Heart right ventricle (tissue), 16 donors: ENCODE measurements at regions not wholly inside any gene's neighbourhood (a gene's known extent, or its start where the extent isn't known, plus 50 kb on each side); places are given as distances from the start of the nearest gene placed in this dataset.

Experiments used
- ATAC-seq, 8 donors: fragments of 200-7000 bp; cut with Tn5 transposase; one replicate each; pipeline ENCODE4 v1.9.1; 2020; ENCODE audit warnings: mild to moderate bottlenecking in 8 of 8, moderate library complexity in 8 of 8, moderate number of reproducible peaks in 1 of 8
- DNase-seq, 2 donors: peaks; one replicate each; pipeline ENCODE4 v3.0.0-alpha.2; 2020
- H3K27ac ChIP-seq, 10 donors: fragments of 200-600 bp; sonication (generic) in 2 of 10; one replicate each; pipeline versions ENCODE4 v1.5.0 to v1.8.0; 2020 to 2022; ENCODE audit warnings: mild to moderate bottlenecking in 3 of 10
- H3K27me3 ChIP-seq, 7 donors: fragments of 200-600 bp; one replicate each; pipeline ENCODE4 v1.8.0; 2021 to 2022; ENCODE audit warnings: mild to moderate bottlenecking in 2 of 7
- H3K36me3 ChIP-seq, 9 donors: fragments of 200-600 bp; sonication (generic) in 1 of 9; one replicate each; pipeline versions ENCODE4 v1.5.0 to v1.8.0; 2020 to 2022; ENCODE audit warnings: mild to moderate bottlenecking in 2 of 9
- H3K4me1 ChIP-seq, 9 donors: fragments of 200-600 bp; sonication (generic) in 1 of 9; one replicate each; pipeline versions ENCODE4 v1.5.0 to v1.8.0; 2020 to 2022; ENCODE audit warnings: mild to moderate bottlenecking in 4 of 9
- H3K4me3 ChIP-seq, 10 donors: fragments of 200-600 bp; sonication (generic) in 2 of 10; one replicate each; pipeline versions ENCODE4 v1.5.0 to v1.8.0; 2020 to 2022; ENCODE audit warnings: mild to moderate bottlenecking in 7 of 10, moderate library complexity in 2 of 10
- H3K9me3 ChIP-seq, 11 donors: fragments of 200-600 bp in 10 of 11; sonication (generic) in 2 of 11; one replicate each; pipeline versions ENCODE4 v1.5.0 to v1.8.0; 2013 to 2022; ENCODE audit warnings: mild to moderate bottlenecking in 2 of 11, control low read depth in 1 of 11, moderate library complexity in 1 of 11
- CTCF ChIP-seq, 9 donors: fragments of 200-600 bp; sonication (generic) in 2 of 9; IDR thresholded peaks; one replicate each; pipeline versions ENCODE4 v1.5.0 to v1.8.0; 2021 to 2022; ENCODE audit warnings: antibody characterized with exemption in 9 of 9, mild to moderate bottlenecking in 5 of 9, moderate library complexity in 1 of 9
- WGBS, 2 donors: extraction: QIAGEN DNeasy Blood & Tissue Kit; methylation state at CpG; one replicate each; pipeline ENCODE4 v1.1.7; 2013; ENCODE audit warnings: inconsistent platforms in 1 of 2; 5-methylcytosine and 5-hydroxymethylcytosine counted together
- intact Hi-C, 10 donors: fragments of 100-400 bp; cut with DNase I; formaldehyde crosslinking; loops; one replicate each; pipeline versions ENCODE4 v1.11.1 to v1.14.2; 2022
- donor health status: Arrhythmogenic right ventricular cardiomyopathy.
- donor health status: ischemic (EF 13 %, LVEDD 7.1; RV severe dilation, severe dysfunction).
- donor health status: healthy with polysubstance abuse.
- donor health status: DM: no; HTN: yes; CAD: no.
- donor health status: DM: no; HTN: no; CAD: no.
- donor health status: ischemic (EF 25% LVEDD 6.9; RV normal size, moderate dysfunction).
- donor health status: ischemic (EF 25% LVEDD 5.7; RV mildly dilated, moderate dysfunction).
- donor health status: healthy.
- donor health status: DM: yes; HTN: yes; CAD: no.
- donor health status: Ischemic cardiomyopathy.
- donor health status: ischemic (EF 35%, LVEDD 5.7; RV mildly dilated, moderate dysfunction).
- donor health status: nonischemic (EF 11% LVEDD 7.7; RV severe dilation, severe dysfunction).
- donor health status: DM: yes; HTN: yes; CAD: no.
- donor health status: PGD.
- donor health status: ischemic (EF 29% LVEDD 5.4; RV normal size, mild dysfunction).
- donor health status: nonischemic (EF 23%, LVEDD 6.1; RV moderate dilation, normal function).

DNA sequence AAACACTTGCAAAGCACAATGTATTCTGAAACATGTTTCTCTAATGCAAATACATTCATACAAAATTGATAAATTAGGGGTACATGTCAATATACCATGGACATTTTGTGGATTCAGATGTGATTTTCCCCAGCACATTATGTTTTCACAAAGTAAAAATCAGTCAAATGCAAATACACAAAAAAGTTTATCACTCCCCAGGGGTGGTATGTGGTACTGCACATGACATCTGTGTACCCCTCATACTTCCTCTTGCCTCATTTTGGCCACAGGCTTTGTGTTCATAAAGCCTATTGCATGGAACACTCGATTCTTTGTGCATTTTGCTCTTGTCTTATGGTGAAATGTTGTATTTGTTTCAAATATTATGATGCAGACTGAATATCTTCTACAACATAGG, 116.8 kb upstream of the PDE4D start:
- H3K9me3 ChIP-seq: no peaks in the 10 kb centered on the region
- 61 to 69% methylated on average over 1 of the region's 1 CpG for WGBS, 2 donors
- no peak overlapping the region for H3K4me3 ChIP-seq
- no peak overlapping the region for H3K27ac ChIP-seq
- peak in 1 of 9 donors; percentile 21 for TF ChIP-seq CTCF (IDR thresholded peaks at IDR 0.05)
- intact Hi-C loops: no loop called here
- no peak for DNase-seq
- no peaks in the 10 kb centered on the region for H3K27me3 ChIP-seq
- no peaks in the 10 kb centered on the region for H3K36me3 ChIP-seq
- no peaks in the 10 kb centered on the region for H3K4me1 ChIP-seq
- no peak for ATAC-seq

GRCh38 chr5:60007729-60008128, 114.2 kb upstream of the PDE4D start:
- Histone ChIP-seq H3K4me3 (no peak overlapping the region), H3K4me1 (no peaks in the 10 kb centered on the region)
- 89 to 93% methylated on average over 2 of the region's 2 CpGs for WGBS, 2 donors

DNA sequence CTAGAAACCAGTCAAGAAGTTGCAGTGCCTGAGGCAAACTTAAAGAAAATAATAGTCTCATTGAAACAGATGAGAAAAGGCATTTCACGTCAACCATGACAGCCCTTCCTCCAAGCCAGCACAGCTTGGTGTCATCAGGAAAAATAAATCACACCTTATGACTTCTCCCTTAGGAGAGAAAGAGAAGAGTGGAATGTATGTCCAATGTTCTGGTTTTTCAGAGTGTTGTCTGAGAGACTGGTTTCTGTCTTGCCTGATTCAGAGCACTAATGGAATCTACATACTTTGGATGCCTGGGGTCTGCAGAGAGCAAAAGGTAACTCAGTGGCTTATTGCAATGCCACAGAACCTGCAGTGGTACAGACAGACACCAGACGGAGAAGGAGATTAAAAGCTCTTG, 105.5 kb upstream of the PDE4D start:
- TF ChIP-seq CTCF (IDR thresholded peaks at IDR 0.05): no peak
- no peak overlapping the region for H3K27ac ChIP-seq
- H3K27me3 ChIP-seq: no peaks in the 10 kb centered on the region
- DNase-seq (no peak), ATAC-seq (no peak)
- H3K36me3 ChIP-seq: no peaks in the 10 kb centered on the region
- intact Hi-C loops: no loop called here
- H3K9me3 ChIP-seq: peaks cover 0 to 36% (median 15%) of the 10 kb centered on the region in 11 donors
- no peaks in the 10 kb centered on the region for H3K4me1 ChIP-seq
- H3K4me3 ChIP-seq: no peak overlapping the region
- 32 to 42% methylated on average over 2 of the region's 2 CpGs for WGBS, 2 donors

More at GRCh38 chr5:60007729-60008128, 114.2 kb upstream of the PDE4D start:
- ATAC-seq (no peak), DNase-seq (no peak)
- no peaks in the 10 kb centered on the region for H3K36me3 ChIP-seq
- no peak for TF ChIP-seq CTCF (IDR thresholded peaks at IDR 0.05)
- intact Hi-C loops: no loop called here
- H3K27ac ChIP-seq: no peak overlapping the region
- H3K9me3 ChIP-seq: peaks cover 0 to 21% (median 14%) of the 10 kb centered on the region in 11 donors
- no peaks in the 10 kb centered on the region for H3K27me3 ChIP-seq

GRCh38 chr5:59992206-59992605, 98.7 kb upstream of the PDE4D start:
- no peaks in the 10 kb centered on the region for H3K27me3 ChIP-seq
- intact Hi-C loops: no loop called here
- no peaks in the 10 kb centered on the region for H3K4me1 ChIP-seq
- DNase-seq (no peak), ATAC-seq (no peak)
- no peak overlapping the region for H3K27ac ChIP-seq
- no peak overlapping the region for H3K4me3 ChIP-seq
- H3K9me3 ChIP-seq: no peaks in the 10 kb centered on the region
- H3K36me3 ChIP-seq: no peaks in the 10 kb centered on the region
- 82 to 88% methylated on average over 3 of the region's 3 CpGs for WGBS, 2 donors
- TF ChIP-seq CTCF (IDR thresholded peaks at IDR 0.05): no peak
